Left ventricle myocardium inferior (tissue), 1 donor: ENCODE measurements at regions not wholly inside any gene's neighbourhood (a gene's known extent, or its start where the extent isn't known, plus 50 kb on each side); places are given as distances from the start of the nearest gene placed in this dataset.
A peak's percentile ranks its signal among the peaks of the same experiment; 100 is the strongest.

Source experiments
- DNase-seq: peaks from one replicate; pipeline ENCODE4 v3.0.0-alpha.2; 2020
- H3K27ac ChIP-seq: fragments of 200-600 bp; replicated peaks from 2 replicates; pipeline ENCODE4 v1.8.0; 2021
- H3K27me3 ChIP-seq: fragments of 200-600 bp; 2 replicates; pipeline ENCODE4 v1.8.0; 2021; ENCODE audit warnings: low read depth
- H3K36me3 ChIP-seq: fragments of 200-600 bp; 2 replicates; pipeline ENCODE4 v1.8.0; 2021
- H3K4me1 ChIP-seq: fragments of 200-600 bp; 2 replicates; pipeline ENCODE4 v1.8.0; 2021
- H3K4me3 ChIP-seq: fragments of 200-600 bp; 2 replicates; pipeline ENCODE4 v1.8.0; 2021; ENCODE audit warnings: mild to moderate bottlenecking, moderate library complexity
- H3K9me3 ChIP-seq: fragments of 200-600 bp; replicated peaks from 2 replicates; pipeline ENCODE4 v1.8.0; 2021
- intact Hi-C: fragments of 100-400 bp; cut with micrococcal nuclease; formaldehyde crosslinking; loops from one replicate; pipeline ENCODE4 v1.11.0; 2022
- TF ChIP-seq, protein P1 (sequence below): fragments of 200-600 bp; IDR thresholded peaks from 2 replicates; pipeline ENCODE4 v1.8.0; 2021; ENCODE audit warnings: antibody characterized with exemption, mild to moderate bottlenecking, borderline replicate concordance
- donor health status: DM: no; HTN: yes; CAD: no; lungs with severe emphysema.

- TF ChIP-seq, protein P1, sequence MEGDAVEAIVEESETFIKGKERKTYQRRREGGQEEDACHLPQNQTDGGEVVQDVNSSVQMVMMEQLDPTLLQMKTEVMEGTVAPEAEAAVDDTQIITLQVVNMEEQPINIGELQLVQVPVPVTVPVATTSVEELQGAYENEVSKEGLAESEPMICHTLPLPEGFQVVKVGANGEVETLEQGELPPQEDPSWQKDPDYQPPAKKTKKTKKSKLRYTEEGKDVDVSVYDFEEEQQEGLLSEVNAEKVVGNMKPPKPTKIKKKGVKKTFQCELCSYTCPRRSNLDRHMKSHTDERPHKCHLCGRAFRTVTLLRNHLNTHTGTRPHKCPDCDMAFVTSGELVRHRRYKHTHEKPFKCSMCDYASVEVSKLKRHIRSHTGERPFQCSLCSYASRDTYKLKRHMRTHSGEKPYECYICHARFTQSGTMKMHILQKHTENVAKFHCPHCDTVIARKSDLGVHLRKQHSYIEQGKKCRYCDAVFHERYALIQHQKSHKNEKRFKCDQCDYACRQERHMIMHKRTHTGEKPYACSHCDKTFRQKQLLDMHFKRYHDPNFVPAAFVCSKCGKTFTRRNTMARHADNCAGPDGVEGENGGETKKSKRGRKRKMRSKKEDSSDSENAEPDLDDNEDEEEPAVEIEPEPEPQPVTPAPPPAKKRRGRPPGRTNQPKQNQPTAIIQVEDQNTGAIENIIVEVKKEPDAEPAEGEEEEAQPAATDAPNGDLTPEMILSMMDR: no peak
- Histone ChIP-seq H3K4me3 (no peak overlapping the region), H3K27ac (no peak overlapping the region), H3K9me3 (peaks cover 5% of the 10 kb centered on the region), H3K27me3 (peaks cover 45% of the 10 kb centered on the region), H3K4me1 (no peaks in the 10 kb centered on the region), H3K36me3 (no peaks in the 10 kb centered on the region)
- no peak for DNase-seq
- intact Hi-C loops: loop anchor here (10.0 kb wide), 1 partner anchor 200 kb away; no protein-coding TSS in a partner anchor
Measured at GRCh38 chr14:100644383-100644782, 57.2 kb upstream of the BEGAIN start.

DNA sequence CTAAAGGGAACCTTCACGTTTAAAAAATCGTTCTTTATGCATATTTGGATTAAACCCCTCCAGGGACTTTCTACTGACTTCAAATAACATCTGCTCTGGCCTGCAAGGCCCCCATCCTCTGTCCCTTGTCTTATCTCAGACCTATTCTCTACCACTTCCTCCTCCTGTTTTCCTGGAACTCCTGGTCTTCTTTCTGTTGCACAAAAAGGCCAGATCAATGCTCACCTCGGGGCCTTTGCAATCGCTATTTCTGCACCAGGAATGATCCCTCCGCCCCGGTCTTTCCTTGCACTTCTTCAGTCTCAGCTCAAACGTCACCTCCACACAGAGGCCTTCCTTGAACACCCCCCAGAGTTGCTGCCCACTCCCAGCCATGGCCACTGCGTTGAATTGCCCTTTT lies 57.6 kb upstream of the BEGAIN start:
- Histone ChIP-seq H3K4me1 (no peaks in the 10 kb centered on the region), H3K36me3 (no peaks in the 10 kb centered on the region), H3K27ac (no peak overlapping the region), H3K9me3 (peaks cover 5% of the 10 kb centered on the region), H3K27me3 (peaks cover 43% of the 10 kb centered on the region), H3K4me3 (no peak overlapping the region)
- intact Hi-C loops: loop anchor here (5.0 to 10.0 kb wide), 2 partner anchors 200 to 257 kb away; no protein-coding TSS in a partner anchor
- no peak for DNase-seq
- TF ChIP-seq, protein P1: no peak

- Histone ChIP-seq H3K27ac (no peak overlapping the region), H3K36me3 (no peaks in the 10 kb centered on the region), H3K9me3 (peaks cover 5% of the 10 kb centered on the region), H3K27me3 (peaks cover 37% of the 10 kb centered on the region), H3K4me3 (no peak overlapping the region), H3K4me1 (no peaks in the 10 kb centered on the region)
- intact Hi-C loops: loop anchor here (5.0 to 10.0 kb wide), 2 partner anchors 201 to 258 kb away; no protein-coding TSS in a partner anchor
- DNase-seq: peak; percentile 71
- TF ChIP-seq, protein P1: peak; percentile 76
Measured at GRCh38 chr14:100645196-100645981, 58.2 kb upstream of the BEGAIN start.

- Histone ChIP-seq H3K36me3 (no peaks in the 10 kb centered on the region), H3K9me3 (peaks cover 5% of the 10 kb centered on the region), H3K4me3 (no peak overlapping the region), H3K27ac (no peak overlapping the region), H3K27me3 (peaks cover 33% of the 10 kb centered on the region), H3K4me1 (no peaks in the 10 kb centered on the region)
- TF ChIP-seq, protein P1: peak; percentile 5
- intact Hi-C loops: loop anchor here (5.0 to 10.0 kb wide), 2 partner anchors 201 to 259 kb away; no protein-coding TSS in a partner anchor
- DNase-seq: no peak
Measured at GRCh38 chr14:100645982-100646314, 58.7 kb upstream of the BEGAIN start.

DNA sequence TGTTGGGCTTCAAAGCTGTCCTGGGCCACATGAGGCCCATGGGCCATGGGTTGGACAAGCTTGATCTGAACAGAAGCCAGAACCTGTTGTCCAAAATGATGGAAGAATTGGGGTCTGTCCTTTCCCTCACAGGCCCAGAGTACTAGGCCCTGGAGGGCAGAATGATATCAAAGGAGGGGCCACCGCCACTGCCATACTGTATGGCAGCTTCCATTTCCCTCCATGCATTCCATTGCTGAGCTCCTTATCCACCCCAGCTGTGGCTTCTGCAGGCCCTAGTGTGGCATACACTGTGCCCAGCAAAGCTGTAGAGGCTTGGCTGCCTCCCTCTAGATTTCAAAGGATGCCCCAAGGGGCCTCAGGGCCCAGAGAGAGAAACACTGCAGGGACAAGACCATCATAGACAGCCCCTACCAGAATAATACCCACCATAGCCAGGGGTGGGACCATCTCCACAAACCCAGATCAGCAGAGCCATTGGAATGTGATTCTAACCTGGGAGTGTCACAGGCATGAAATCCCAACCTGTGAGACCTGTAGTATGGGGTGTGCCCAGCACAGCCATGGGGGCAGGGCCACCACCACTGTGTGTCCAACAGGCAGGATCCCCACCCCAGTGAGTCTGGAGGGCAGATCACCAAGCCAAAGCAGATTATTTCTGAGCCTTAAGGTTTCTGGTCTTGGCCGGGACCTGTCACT lies 61.4 kb upstream of the BEGAIN start:
- no peak for DNase-seq
- Histone ChIP-seq H3K4me1 (no peaks in the 10 kb centered on the region), H3K4me3 (no peak overlapping the region), H3K9me3 (peaks cover 5% of the 10 kb centered on the region), H3K36me3 (no peaks in the 10 kb centered on the region), H3K27ac (no peak overlapping the region), H3K27me3 (peaks cover 36% of the 10 kb centered on the region)
- TF ChIP-seq, protein P1: no peak
- intact Hi-C loops: loop anchor here (5.0 to 10.0 kb wide), 2 partner anchors 204 to 261 kb away; no protein-coding TSS in a partner anchor
